GM19240 (cell line): ENCODE measurements at regions not wholly inside any gene's neighbourhood (a gene's known extent, or its start where the extent isn't known, plus 50 kb on each side); places are given as distances from the start of the nearest gene placed in this dataset.
"Not testable (repeated sequence)": the region's sequence is repeated elsewhere in the genome, so short reads cannot be mapped to it uniquely, and the experiment has no call there.

Source experiments
- DNase-seq: peaks from one replicate; pipeline ENCODE4 v3.0.0; 2011; ENCODE audit warnings: low spot score; ENCODE audit not compliant: insufficient read length

- no peak for DNase-seq
Measured at GRCh38 chr6:150735341-150735851, 130.1 kb upstream of the MTHFD1L start.

- no peak for DNase-seq
Measured at GRCh38 chr6:150738092-150738629, 127.3 kb upstream of the MTHFD1L start.

- DNase-seq: no peak
Measured at GRCh38 chr6:150739711-150740349, 125.7 kb upstream of the MTHFD1L start.

- no peak for DNase-seq
Measured at GRCh38 chr6:150740453-150740852, 125.0 kb upstream of the MTHFD1L start.

GRCh38 chr6:150741633-150742200, 123.8 kb upstream of the MTHFD1L start:
- no peak for DNase-seq

GRCh38 chr6:150744522-150745260, 120.8 kb upstream of the MTHFD1L start:
- no peak for DNase-seq

GRCh38 chr6:150745896-150746295, 119.6 kb upstream of the MTHFD1L start:
- no peak for DNase-seq

GRCh38 chr6:150747155-150747554, 118.3 kb upstream of the MTHFD1L start:
- no peak for DNase-seq

- no peak for DNase-seq
Measured at GRCh38 chr6:150749091-150749670, 116.3 kb upstream of the MTHFD1L start.

GRCh38 chr6:150751296-150751695, 114.2 kb upstream of the MTHFD1L start:
- no peak for DNase-seq

GRCh38 chr6:150752409-150752808, 113.1 kb upstream of the MTHFD1L start:
- no peak for DNase-seq

- DNase-seq: no peak
Measured at GRCh38 chr6:150753371-150754064, 112.0 kb upstream of the MTHFD1L start.

- no peak for DNase-seq
Measured at GRCh38 chr6:150755042-150755441, 110.5 kb upstream of the MTHFD1L start.

GRCh38 chr6:150755524-150755923, 110.0 kb upstream of the MTHFD1L start:
- no peak for DNase-seq

GRCh38 chr6:150756173-150756572, 109.3 kb upstream of the MTHFD1L start:
- no peak for DNase-seq

GRCh38 chr6:150757807-150758206, 107.7 kb upstream of the MTHFD1L start:
- DNase-seq: not testable (repeated sequence)

- no peak for DNase-seq
Measured at GRCh38 chr6:150759483-150759882, 106.0 kb upstream of the MTHFD1L start.

GRCh38 chr6:150761771-150762170, 103.7 kb upstream of the MTHFD1L start:
- DNase-seq: no peak

GRCh38 chr6:150764334-150765066, 101.0 kb upstream of the MTHFD1L start:
- DNase-seq: no peak

- peak; percentile 22 for DNase-seq
Measured at GRCh38 chr6:150765067-150765764, 100.3 kb upstream of the MTHFD1L start.
